HL-60/S4 treated with phorbol 12-myristate 13-acetate at 8.2 ng/mL for 4 days and 3 days (cell line): ENCODE measurements at regions not wholly inside any gene's neighbourhood (a gene's known extent, or its start where the extent isn't known, plus 50 kb on each side); places are given as distances from the start of the nearest gene placed in this dataset.
"Not testable (repeated sequence)": the region's sequence is repeated elsewhere in the genome, so short reads cannot be mapped to it uniquely, and the experiment has no call there.

Source experiments
- in situ Hi-C: fragments of 300-500 bp; cut with MboI; formaldehyde crosslinking; loops from 2 replicates; pipeline ENCODE4 v1.15.0; 2022; ENCODE audit warnings: low sequenced_read_pairs

DNA sequence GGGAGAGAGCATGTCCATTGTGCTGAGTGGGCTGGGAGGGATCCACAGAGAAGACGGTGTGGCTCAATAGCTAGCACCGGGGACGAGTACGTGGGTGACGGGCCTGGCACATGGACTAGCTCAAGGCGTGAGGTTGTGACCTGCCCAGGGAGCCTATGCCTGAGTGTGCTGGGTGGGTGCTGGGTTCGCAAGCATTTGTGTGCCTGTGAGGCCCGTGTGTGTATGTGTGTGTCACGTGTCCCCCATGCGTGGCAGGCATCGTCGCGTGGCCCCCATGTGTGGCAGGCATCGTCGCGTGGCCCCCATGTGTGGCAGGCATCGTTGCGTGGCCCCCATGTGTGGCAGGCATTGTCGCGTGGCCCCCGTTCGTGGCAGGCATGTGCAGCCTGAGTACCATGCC is 109.2 kb downstream of the TMEM121 start:
- in situ Hi-C loops, result no loop called here

- in situ Hi-C loops, result not testable (repeated sequence)
Measured at GRCh38 chr14:105636021-105636420, 109.6 kb downstream of the TMEM121 start.

GRCh38 chr14:105636935-105637334 is 110.6 kb downstream of the TMEM121 start:
- in situ Hi-C loops, result no loop called here

DNA sequence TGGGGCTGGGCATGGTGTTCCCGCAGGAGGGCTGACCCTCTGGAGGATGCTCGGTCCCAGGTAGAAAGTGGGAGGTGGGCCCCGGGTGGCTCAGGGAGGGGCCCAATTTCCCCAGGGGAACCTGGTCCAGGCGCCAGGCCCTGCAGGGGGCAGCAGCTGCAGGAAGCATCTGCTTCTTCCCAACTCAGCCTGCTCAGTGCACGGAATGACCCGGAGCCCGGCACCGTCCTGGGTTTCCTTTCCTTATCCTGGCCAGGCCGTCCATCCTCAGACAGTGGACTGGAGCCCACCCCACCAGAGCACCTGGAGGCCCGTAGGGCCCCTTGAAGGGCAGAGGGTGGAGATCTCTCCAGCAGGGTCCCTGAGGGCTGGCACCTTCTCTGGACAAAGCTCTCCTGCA is 111.0 kb downstream of the TMEM121 start:
- in situ Hi-C loops, result not testable (repeated sequence)

DNA sequence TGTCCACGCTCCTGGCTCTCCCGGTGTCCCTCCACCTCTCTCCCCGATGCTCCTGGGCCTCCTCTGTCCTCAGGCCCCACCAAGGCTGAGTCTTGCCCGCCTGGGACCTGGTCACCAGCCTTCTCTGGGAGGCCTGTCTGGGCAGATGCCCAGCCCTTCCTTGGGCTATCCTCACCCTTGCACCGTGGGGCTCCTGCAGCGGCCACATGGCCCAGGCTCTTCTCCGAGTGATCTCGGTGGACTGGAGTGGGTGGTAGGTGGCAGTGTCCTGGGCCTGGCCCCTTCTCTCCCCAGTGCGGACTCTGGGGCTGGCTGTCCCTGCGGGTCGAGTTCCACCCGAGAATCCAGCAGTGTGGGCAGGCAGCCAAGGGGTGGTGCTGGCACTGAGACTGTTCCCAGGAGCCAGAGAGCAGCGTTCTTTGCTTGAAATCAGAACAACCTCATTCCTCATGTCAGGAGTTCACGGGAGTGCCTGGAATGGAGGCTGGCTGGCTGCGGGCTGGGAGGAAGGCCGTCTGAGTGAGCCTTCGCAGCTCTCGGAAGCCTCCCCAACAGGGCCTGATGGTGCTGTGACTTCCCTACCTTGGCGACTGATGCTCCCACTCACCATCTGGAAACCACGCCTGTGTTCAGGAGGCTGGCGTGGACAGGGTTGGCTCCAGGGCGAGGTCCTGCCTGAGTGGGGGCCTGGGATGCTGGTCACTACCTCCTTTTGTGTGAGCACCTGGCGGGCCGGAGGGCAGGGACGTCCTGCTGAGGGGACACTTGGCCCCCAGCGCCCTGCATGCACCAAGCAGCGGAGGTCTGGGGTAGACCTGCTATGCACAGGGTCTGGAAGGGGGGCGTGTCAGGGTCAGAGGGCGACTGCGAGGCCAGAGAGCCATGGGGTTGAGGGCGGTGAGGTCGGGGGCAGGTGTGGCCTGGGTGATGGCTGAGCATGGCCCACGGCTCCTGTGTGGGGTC is 113.9 kb downstream of the TMEM121 start:
- in situ Hi-C loops, result not testable (repeated sequence)

GRCh38 chr14:105641075-105641937 is 114.9 kb downstream of the TMEM121 start:
- in situ Hi-C loops, result no loop called here

DNA sequence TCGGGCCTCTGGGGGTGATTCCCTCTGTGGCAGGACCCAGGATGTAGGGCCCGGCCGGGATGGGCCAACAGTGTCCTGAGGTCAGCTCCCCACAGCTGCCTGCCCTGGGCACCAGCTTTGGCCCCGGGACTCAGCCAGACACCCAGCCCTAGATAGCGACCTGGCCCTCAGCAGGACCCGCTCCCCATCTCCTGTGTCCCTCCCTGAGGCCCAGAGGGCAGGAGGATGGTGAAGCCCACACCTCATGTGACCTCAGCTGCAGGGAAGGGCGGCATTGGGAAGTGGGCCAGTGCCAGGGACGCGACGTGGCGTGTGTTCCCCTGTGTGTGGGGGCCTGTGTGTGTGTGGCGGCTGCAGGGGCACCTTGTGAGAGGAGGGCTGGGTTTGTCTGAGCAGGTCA is 115.6 kb downstream of the TMEM121 start:
- in situ Hi-C loops, result not testable (repeated sequence)

DNA sequence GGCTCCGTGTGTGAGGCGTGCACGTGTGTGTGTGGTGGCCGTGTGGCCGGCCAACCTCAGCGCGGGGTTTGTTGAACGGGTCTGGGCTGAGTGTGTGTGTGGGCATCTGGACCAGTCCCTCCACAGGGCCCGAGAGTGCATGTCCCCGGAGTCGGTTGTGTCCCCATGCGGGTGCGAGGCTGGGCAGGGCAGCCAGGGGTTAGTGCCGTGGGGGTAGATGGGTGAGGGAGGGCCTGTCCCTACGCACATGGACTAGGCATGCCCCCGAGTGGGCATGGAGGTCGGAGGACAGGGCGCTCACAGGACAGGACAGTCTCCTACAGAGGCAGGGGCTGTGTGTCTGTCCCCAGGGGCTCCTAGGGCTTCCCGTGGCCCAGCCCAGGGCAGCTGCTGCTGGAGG is 116.1 kb downstream of the TMEM121 start:
- in situ Hi-C loops, result not testable (repeated sequence)

DNA sequence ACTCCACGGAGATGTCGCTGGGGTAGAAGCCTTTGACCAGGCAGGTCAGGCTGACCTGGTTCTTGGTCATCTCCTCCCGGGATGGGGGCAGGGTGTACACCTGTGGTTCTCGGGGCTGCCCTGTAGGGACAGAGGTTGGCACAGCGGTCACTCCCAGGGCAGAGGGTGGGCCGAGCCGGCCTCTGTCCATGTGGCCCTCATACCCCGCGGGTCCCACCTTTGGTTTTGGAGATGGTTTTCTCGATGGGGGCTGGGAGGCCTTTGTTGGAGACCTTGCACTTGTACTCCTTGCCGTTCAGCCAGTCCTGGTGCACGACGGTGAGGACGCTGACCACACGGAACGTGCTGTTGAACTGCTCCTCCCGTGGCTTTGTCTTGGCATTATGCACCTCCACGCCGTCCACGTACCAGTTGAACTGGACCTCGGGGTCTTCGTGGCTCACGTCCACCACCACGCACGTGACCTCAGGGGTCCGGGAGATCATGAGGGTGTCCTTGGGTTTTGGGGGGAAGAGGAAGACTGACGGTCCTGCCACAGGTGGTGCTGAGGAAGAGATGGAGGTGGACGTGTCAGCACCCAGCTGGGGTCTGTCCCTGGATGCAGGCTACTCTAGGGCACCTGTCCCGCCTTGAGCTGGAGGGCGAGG is 117.1 kb downstream of the TMEM121 start:
- in situ Hi-C loops, result not testable (repeated sequence)

GRCh38 chr14:105644053-105644435 is 117.7 kb downstream of the TMEM121 start:
- in situ Hi-C loops, result not testable (repeated sequence)

DNA sequence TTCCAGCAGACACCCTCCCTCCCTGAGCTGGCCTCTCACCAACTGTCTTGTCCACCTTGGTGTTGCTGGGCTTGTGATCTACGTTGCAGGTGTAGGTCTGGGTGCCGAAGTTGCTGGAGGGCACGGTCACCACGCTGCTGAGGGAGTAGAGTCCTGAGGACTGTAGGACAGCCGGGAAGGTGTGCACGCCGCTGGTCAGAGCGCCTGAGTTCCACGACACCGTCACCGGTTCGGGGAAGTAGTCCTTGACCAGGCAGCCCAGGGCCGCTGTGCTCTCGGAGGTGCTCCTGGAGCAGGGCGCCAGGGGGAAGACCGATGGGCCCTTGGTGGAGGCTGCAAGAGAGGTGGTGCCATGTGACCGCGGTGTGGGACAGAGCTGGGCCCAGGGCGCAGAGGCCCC is 118.1 kb downstream of the TMEM121 start:
- in situ Hi-C loops, result not testable (repeated sequence)

GRCh38 chr14:105644891-105645290 is 118.5 kb downstream of the TMEM121 start:
- in situ Hi-C loops, result not testable (repeated sequence)

DNA sequence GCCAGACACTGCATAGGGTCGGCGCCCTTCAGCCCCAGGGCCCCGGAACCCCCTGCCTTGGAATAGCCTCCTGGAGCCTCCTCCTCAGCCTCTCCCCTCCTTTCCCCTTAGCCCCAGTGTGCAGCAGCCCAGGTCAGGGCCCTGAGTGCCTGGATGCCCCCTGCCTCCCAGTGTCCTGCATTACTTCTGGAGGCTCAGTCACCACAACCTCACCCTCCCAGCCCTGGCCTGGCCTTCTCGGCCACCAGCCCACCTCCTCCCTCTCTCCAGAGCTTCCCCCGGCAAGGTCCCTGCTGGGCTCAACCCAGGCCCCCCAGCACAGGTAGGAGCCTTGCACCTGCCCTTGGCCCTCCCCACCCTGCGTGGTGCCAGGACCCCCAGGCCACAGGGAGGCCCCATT is 119.0 kb downstream of the TMEM121 start:
- in situ Hi-C loops, result not testable (repeated sequence)

- in situ Hi-C loops, result no loop called here
Measured at GRCh38 chr14:105646175-105646574, 119.8 kb downstream of the TMEM121 start.

DNA sequence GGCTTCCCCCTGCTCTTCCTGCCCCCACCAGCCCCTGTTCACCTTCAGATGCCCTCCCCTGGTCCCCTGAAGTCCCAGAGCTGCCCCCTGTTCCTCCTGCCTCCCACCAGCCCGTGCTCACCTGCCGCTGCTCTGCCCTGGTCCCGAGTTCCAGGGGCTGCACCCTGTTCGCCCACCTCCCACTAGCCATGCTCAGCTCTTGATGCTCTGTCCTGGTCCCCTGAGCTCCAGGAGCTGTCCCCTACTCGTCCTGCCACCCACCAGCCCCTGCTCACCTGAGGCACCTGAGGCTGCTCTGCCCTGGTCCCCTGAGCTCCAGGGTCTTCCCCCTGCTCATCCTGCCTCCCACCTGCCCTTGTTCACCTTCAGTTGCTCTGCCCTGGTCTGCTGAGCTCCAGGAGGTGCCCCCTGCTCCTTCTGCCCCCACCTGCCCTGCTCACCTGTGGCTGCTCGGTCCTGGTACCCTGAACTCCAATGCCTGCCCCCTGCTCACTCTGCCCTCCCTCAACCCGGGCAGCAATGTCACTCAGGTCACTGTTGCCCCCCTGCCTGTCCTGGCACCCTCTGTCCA is 120.4 kb downstream of the TMEM121 start:
- in situ Hi-C loops, result not testable (repeated sequence)

DNA sequence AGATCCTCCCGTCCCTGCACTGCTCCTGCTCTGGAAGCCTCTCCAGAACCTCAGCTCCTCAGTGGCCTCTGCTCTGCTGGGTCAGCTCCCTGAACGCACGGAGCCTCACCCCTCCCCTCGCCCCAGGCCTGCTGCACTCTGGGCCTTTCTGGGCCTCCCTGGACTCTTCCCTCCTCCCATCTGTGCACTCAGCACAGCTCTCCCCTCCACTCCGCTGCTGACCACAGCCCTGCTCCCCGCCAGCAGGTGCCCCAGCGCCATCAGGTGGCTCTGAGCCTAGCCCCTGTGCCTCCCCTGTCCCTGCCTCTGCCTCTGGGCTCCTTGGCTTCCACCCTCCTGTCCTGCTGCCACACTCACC is 121.0 kb downstream of the TMEM121 start:
- in situ Hi-C loops, result not testable (repeated sequence)

- in situ Hi-C loops, result no loop called here
Measured at GRCh38 chr14:105647784-105648608, 121.6 kb downstream of the TMEM121 start.

- in situ Hi-C loops, result not testable (repeated sequence)
Measured at GRCh38 chr14:105648609-105649535, 122.5 kb downstream of the TMEM121 start.

DNA sequence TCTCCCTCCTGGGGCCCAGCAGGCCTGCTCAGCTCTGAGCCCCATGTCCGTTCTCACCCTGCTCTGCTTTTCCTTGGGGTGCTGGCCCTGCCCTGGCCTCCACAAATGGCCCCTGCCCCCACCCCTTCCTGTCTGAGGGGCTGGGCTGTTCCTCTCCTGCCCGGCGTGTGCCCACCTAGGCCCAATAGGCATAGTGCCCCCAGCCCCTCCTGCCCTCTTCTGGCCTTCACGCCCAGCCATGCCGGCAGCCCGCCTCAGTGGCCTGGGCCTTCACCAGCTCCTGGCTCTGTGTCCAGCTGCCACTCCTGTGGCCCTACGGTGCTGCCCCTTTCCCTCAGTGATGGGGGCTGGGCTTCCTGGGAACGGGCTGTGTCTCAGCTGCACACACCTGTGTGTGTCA is 125.9 kb downstream of the TMEM121 start:
- in situ Hi-C loops, result not testable (repeated sequence)
